K562 (cell line): ENCODE measurements at regions not wholly inside any gene's neighbourhood (a gene's known extent, or its start where the extent isn't known, plus 50 kb on each side); places are given as distances from the start of the nearest gene placed in this dataset.
A peak's percentile ranks its signal among the peaks of the same experiment; 100 is the strongest.

Source experiments
- ARNT ChIP-seq, 2 experiments: fragments of 450-650 bp; IDR thresholded peaks; 2 replicates each; pipeline ENCODE4 v1.6.1; 2016; ENCODE audit warnings: mild to moderate bottlenecking in 1 of 2
- CCNT2 ChIP-seq: IDR thresholded peaks from 2 replicates; pipeline ENCODE4 v1.6.1; 2011; ENCODE audit warnings: borderline replicate concordance, low read depth, mild to moderate bottlenecking, moderate library complexity, mixed read lengths, low read length; ENCODE audit not compliant: insufficient read length; ENCODE audit errors: extremely low read depth
- COPS2 ChIP-seq: fragments of 450-650 bp; conservative IDR thresholded peaks from 2 replicates; pipeline ENCODE4 v1.6.1; 2016; ENCODE audit warnings: mild to moderate bottlenecking, moderate library complexity
- CSDE1 ChIP-seq, 2 experiments: fragments of 450-650 bp; IDR thresholded peaks; 2 replicates each; pipeline ENCODE4 v1.6.1; 2016; ENCODE audit warnings: mild to moderate bottlenecking in 1 of 2
- E2F3 ChIP-seq: fragments of 250-450 bp; sonication (Bioruptor Pico); IDR thresholded peaks from 2 replicates; pipeline ENCODE4 v1.4.0; 2020; ENCODE audit warnings: mild to moderate bottlenecking
- HNRNPH1 ChIP-seq: fragments of 200-400 bp; formaldehyde crosslinking; optimal IDR thresholded peaks from 2 replicates; pipeline ENCODE3; 2017; ENCODE audit warnings: low read depth, mild to moderate bottlenecking, low read length, moderate library complexity
- KDM1A ChIP-seq, 2 experiments: fragments of 450-650 bp; IDR thresholded peaks; 2 replicates each; pipeline ENCODE4 v1.6.1; 2016; ENCODE audit warnings: mild to moderate bottlenecking in 2 of 2
- KLF16 ChIP-seq: IDR thresholded peaks from 2 replicates; pipeline ENCODE4 v1.6.1; 2016; ENCODE audit warnings: antibody characterized with exemption
- L3MBTL2 ChIP-seq: fragments of 450-650 bp; IDR thresholded peaks from 2 replicates; pipeline ENCODE4 v1.6.1; 2016; ENCODE audit warnings: mild to moderate bottlenecking, moderate library complexity
- MAZ ChIP-seq, 2 experiments: fragments of 450-650 bp in 1 of 2; sonication (generic) in 1 of 2; formaldehyde crosslinking; IDR thresholded peaks in 1 of 2; conservative IDR thresholded peaks in 1 of 2; 2 replicates each; pipeline versions ENCODE4 v1.4.0 to v1.5.0; 2020; ENCODE audit warnings: mild to moderate bottlenecking in 1 of 2, missing genetic modification reagents in 1 of 2
- NBN ChIP-seq: fragments of 450-650 bp; IDR thresholded peaks from 2 replicates; pipeline ENCODE4 v1.6.1; 2016; ENCODE audit warnings: low read depth, mild to moderate bottlenecking
- NRF1 ChIP-seq, 2 experiments: fragments of 450-650 bp; IDR thresholded peaks in 1 of 2; conservative IDR thresholded peaks in 1 of 2; 2 replicates each; pipeline ENCODE4 v1.6.1; 2014; ENCODE audit warnings: mild to moderate bottlenecking in 2 of 2
- PURB ChIP-seq: sonication (generic); formaldehyde crosslinking; IDR thresholded peaks from 2 replicates; pipeline ENCODE4 v1.9.0; 2021; ENCODE audit warnings: low read depth, mild to moderate bottlenecking, missing genetic modification reagents
- TOE1 ChIP-seq, 2 experiments: fragments of 450-650 bp in 1 of 2; sonication (generic) in 1 of 2; formaldehyde crosslinking in 1 of 2; IDR thresholded peaks; 2 replicates each; pipeline versions ENCODE4 v1.7.1 to v1.8.0; 2016 to 2022; ENCODE audit warnings: borderline replicate concordance in 2 of 2, mild to moderate bottlenecking in 2 of 2, antibody characterized with exemption in 1 of 2, inconsistent platforms in 1 of 2, low read depth in 1 of 2, missing genetic modification reagents in 1 of 2, moderate library complexity in 1 of 2
- ZFPM2 ChIP-seq: fragments of 250-450 bp; sonication (Bioruptor Pico); IDR thresholded peaks from 2 replicates; pipeline ENCODE4 v1.5.1; 2022; ENCODE audit warnings: mild to moderate bottlenecking
- ZNF408 ChIP-seq: fragments of 250-450 bp; sonication (Bioruptor Pico); IDR thresholded peaks from 2 replicates; pipeline ENCODE4 v1.4.0; 2020; ENCODE audit warnings: low read depth, mild to moderate bottlenecking, moderate library complexity
- TF ChIP-seq, protein P1 (sequence below): sonication (generic); formaldehyde crosslinking; IDR thresholded peaks from 2 replicates; pipeline ENCODE4 v1.5.0; 2020; ENCODE audit warnings: missing genetic modification reagents
- TF ChIP-seq, protein P2 (sequence below): fragments of 450-650 bp; IDR thresholded peaks from one replicate; pipeline ENCODE4 v1.6.1; 2018; ENCODE audit warnings: mild to moderate bottlenecking, moderate library complexity; ENCODE audit not compliant: partially characterized antibody
- TF ChIP-seq, protein P3 (sequence below): sonication (generic); formaldehyde crosslinking; IDR thresholded peaks from 2 replicates; pipeline ENCODE4 v1.8.1; 2023; ENCODE audit warnings: mild to moderate bottlenecking, missing genetic modification reagents
- TF ChIP-seq, protein P4 (sequence below): sonication (generic); formaldehyde crosslinking; IDR thresholded peaks from 2 replicates; pipeline ENCODE4 v1.8.1; 2022; ENCODE audit warnings: missing genetic modification reagents

DNA sequence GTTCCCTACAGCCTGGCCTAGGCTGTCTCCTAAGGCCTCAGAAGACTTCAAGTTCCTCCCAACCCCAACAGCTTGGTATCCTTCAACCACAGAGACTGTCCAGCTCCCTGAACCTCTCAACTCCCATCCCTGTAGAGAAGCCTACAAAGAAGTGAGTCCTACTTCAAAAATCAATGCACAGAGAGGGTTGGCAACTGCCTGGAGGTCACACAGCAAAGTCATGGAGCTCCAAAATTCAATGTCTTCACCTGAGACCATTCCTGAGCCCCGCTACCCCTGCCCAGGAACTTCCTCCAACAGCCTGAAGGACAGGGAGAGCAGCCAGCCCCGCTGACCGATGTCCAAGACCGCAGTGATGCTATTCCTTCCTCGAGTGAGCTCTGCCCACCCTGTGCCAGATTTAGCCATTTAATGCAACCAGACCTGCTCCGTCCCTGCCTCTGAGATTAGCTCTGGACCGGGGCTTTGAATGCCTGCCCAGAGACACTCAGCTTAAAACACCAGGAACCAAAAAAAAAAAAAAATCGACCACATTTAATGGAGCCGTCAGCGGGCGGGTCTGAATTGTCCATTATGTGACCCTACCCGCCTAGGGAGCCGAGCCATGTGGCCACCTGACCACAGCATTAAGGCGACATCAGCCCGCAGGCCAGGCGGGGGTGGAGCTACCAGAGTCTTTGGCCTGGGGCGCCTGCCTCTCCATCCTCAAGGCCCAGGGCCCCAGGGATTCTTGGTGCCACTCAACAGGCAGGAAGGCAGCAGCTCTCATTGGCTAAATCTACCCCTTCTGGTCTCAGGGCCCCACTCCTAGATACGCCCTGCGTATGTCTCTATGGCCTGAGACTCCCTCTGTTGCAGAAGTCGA, 148.6 kb downstream of the SYF2 start (continued):
- TF ChIP-seq, protein P1, sequence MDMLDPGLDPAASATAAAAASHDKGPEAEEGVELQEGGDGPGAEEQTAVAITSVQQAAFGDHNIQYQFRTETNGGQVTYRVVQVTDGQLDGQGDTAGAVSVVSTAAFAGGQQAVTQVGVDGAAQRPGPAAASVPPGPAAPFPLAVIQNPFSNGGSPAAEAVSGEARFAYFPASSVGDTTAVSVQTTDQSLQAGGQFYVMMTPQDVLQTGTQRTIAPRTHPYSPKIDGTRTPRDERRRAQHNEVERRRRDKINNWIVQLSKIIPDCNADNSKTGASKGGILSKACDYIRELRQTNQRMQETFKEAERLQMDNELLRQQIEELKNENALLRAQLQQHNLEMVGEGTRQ (CRISPR knock-in tag) = 0 out of 2 replicates have a peak, but pooled peaks have one; percentile 24
- TF ChIP-seq TOE1 (IDR thresholded peaks at IDR 0.05; ENCODE audit: borderline replicate concordance) = no peak
- TF ChIP-seq TOE1 (CRISPR knock-in tag; IDR thresholded peaks at IDR 0.05; ENCODE audit: borderline replicate concordance, low read depth) = no peak
- TF ChIP-seq HNRNPH1 = no peak
- TF ChIP-seq ZFPM2 (CRISPR knock-in tag) = no peak
- no peak for TF ChIP-seq L3MBTL2
- no peak for TF ChIP-seq PURB
- TF ChIP-seq, protein P2, sequence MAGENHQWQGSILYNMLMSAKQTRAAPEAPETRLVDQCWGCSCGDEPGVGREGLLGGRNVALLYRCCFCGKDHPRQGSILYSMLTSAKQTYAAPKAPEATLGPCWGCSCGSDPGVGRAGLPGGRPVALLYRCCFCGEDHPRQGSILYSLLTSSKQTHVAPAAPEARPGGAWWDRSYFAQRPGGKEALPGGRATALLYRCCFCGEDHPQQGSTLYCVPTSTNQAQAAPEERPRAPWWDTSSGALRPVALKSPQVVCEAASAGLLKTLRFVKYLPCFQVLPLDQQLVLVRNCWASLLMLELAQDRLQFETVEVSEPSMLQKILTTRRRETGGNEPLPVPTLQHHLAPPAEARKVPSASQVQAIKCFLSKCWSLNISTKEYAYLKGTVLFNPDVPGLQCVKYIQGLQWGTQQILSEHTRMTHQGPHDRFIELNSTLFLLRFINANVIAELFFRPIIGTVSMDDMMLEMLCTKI = no peak
- TF ChIP-seq ZNF408 (CRISPR knock-in tag) = no peak
- TF ChIP-seq KDM1A (IDR thresholded peaks at IDR 0.05) = peak in 1 of 2 experiments; percentile 73; a peak in 2 of 4 replicates
- no peak for TF ChIP-seq CCNT2
- TF ChIP-seq COPS2 = no peak
- TF ChIP-seq, protein P3, sequence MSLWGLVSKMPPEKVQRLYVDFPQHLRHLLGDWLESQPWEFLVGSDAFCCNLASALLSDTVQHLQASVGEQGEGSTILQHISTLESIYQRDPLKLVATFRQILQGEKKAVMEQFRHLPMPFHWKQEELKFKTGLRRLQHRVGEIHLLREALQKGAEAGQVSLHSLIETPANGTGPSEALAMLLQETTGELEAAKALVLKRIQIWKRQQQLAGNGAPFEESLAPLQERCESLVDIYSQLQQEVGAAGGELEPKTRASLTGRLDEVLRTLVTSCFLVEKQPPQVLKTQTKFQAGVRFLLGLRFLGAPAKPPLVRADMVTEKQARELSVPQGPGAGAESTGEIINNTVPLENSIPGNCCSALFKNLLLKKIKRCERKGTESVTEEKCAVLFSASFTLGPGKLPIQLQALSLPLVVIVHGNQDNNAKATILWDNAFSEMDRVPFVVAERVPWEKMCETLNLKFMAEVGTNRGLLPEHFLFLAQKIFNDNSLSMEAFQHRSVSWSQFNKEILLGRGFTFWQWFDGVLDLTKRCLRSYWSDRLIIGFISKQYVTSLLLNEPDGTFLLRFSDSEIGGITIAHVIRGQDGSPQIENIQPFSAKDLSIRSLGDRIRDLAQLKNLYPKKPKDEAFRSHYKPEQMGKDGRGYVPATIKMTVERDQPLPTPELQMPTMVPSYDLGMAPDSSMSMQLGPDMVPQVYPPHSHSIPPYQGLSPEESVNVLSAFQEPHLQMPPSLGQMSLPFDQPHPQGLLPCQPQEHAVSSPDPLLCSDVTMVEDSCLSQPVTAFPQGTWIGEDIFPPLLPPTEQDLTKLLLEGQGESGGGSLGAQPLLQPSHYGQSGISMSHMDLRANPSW (CRISPR knock-in tag) = no peak
- TF ChIP-seq, protein P4, sequence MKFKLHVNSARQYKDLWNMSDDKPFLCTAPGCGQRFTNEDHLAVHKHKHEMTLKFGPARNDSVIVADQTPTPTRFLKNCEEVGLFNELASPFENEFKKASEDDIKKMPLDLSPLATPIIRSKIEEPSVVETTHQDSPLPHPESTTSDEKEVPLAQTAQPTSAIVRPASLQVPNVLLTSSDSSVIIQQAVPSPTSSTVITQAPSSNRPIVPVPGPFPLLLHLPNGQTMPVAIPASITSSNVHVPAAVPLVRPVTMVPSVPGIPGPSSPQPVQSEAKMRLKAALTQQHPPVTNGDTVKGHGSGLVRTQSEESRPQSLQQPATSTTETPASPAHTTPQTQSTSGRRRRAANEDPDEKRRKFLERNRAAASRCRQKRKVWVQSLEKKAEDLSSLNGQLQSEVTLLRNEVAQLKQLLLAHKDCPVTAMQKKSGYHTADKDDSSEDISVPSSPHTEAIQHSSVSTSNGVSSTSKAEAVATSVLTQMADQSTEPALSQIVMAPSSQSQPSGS (CRISPR knock-in tag) = no peak
- no peak for TF ChIP-seq MAZ (CRISPR knock-in tag; conservative IDR thresholded peaks at IDR 0.05 in 1 of 2, IDR thresholded peaks at IDR 0.05 in 1 of 2)
- no peak for TF ChIP-seq ARNT (IDR thresholded peaks at IDR 0.05)
- TF ChIP-seq NRF1 (conservative IDR thresholded peaks at IDR 0.05 in 1 of 2, IDR thresholded peaks at IDR 0.05 in 1 of 2) = no peak
- TF ChIP-seq KLF16 = no peak
- TF ChIP-seq CSDE1 (IDR thresholded peaks at IDR 0.05) = no peak
- TF ChIP-seq NBN = no peak
- TF ChIP-seq E2F3 (CRISPR knock-in tag) = no peak
